Pancreas (tissue), 10 donors: ENCODE measurements at regions not wholly inside any gene's neighbourhood (a gene's known extent, or its start where the extent isn't known, plus 50 kb on each side); places are given as distances from the start of the nearest gene placed in this dataset.

ENCODE experiments used
- ATAC-seq, 4 donors: fragments of 200-7000 bp; cut with Tn5 transposase; one replicate each; pipeline versions ENCODE4 v1.8.0 to v1.9.1; 2020; ENCODE audit warnings: mild to moderate bottlenecking in 4 of 4, moderate library complexity in 4 of 4
- DNase-seq, 6 donors: peaks; one replicate each; pipeline ENCODE4 v3.0.0-alpha.2; 2020
- FAIRE-seq: peaks from 2 replicates; lab custom pipeline; 2012; peaks lifted over from hg19 to GRCh38; lab: Jason Lieb, UNC
- H3K27ac ChIP-seq, 4 donors: fragments of 200-600 bp; sonication (generic); 1 replicate in 3 of 4; 2 replicates in 1 of 4; pipeline versions ENCODE4 v1.5.0 to v1.8.0; 2020
- H3K27me3 ChIP-seq, 4 donors: fragments of 200-600 bp; one replicate each; pipeline ENCODE4 v1.8.0; 2021
- H3K36me3 ChIP-seq, 3 donors: fragments of 200-600 bp; sonication (generic) in 1 of 3; one replicate each; pipeline versions ENCODE4 v1.5.0 to v1.8.0; 2020 to 2021
- H3K4me1 ChIP-seq, 3 donors: fragments of 200-600 bp; one replicate each; pipeline ENCODE4 v1.8.0; 2021
- H3K4me3 ChIP-seq, 4 donors: fragments of 200-600 bp; sonication (generic) in 2 of 4; one replicate each; pipeline versions ENCODE4 v1.5.0 to v1.8.0; 2020 to 2021
- H3K9me3 ChIP-seq, 4 donors: fragments of 200-600 bp; one replicate each; pipeline ENCODE4 v1.8.0; 2021
- CTCF ChIP-seq, 4 donors: fragments of 200-600 bp; sonication (generic) in 3 of 4; IDR thresholded peaks; one replicate each; pipeline versions ENCODE4 v1.5.0 to v1.8.0; 2021; ENCODE audit warnings: antibody characterized with exemption in 4 of 4
- WGBS, 2 donors: extraction: QIAGEN DNeasy Blood & Tissue Kit; methylation state at CpG; one replicate each; pipeline ENCODE4 v1.1.7; 2013; 5-methylcytosine and 5-hydroxymethylcytosine counted together
- intact Hi-C, 3 donors: fragments of 100-400 bp; cut with DNase I; formaldehyde crosslinking; loops; one replicate each; pipeline versions ENCODE4 v1.11.1 to v1.14.2; 2022
- donor health status: healthy with polysubstance abuse.
- donor health status: DM: no; HTN: no; CAD: no; lungs with moderate emphysema.
- donor health status: DM: no; HTN: no; CAD: no.
- donor health status: control.
- donor health status: control.
- donor health status: Bipolar disorder and iron deficiency.
- donor health status: DM: yes; HTN: yes; CAD: no.
- donor health status: DM: no; HTN: no; CAD: no.
- donor health status: DM: no; HTN: no; CAD: no.
- donor health status: DM: yes; HTN: yes; CAD: no.

- ATAC-seq (no peak), DNase-seq (no peak), FAIRE-seq (no peak)
- intact Hi-C loops = no loop called here
- Histone ChIP-seq H3K4me3 (no peak overlapping the region), H3K36me3 (no peaks in the 10 kb centered on the region), H3K27me3 (no peaks in the 10 kb centered on the region), H3K9me3 (no peaks in the 10 kb centered on the region), H3K27ac (no peak overlapping the region), H3K4me1 (no peaks in the 10 kb centered on the region)
- WGBS, 2 donors = 49 to 53% methylated on average over 3 of the region's 3 CpGs
- TF ChIP-seq CTCF (IDR thresholded peaks at IDR 0.05) = no peak
Observed at GRCh38 chr5:162752612-162753011, 684.8 kb upstream of the CCNG1 start.

GRCh38 chr5:162762119-162762518, 675.3 kb upstream of the CCNG1 start:
- ATAC-seq (no peak), DNase-seq (no peak), FAIRE-seq (no peak)
- Histone ChIP-seq H3K4me3 (no peak overlapping the region), H3K36me3 (no peaks in the 10 kb centered on the region), H3K27me3 (no peaks in the 10 kb centered on the region), H3K4me1 (no peaks in the 10 kb centered on the region), H3K27ac (no peak overlapping the region), H3K9me3 (no peaks in the 10 kb centered on the region)
- TF ChIP-seq CTCF (IDR thresholded peaks at IDR 0.05) = no peak
- intact Hi-C loops = no loop called here
- 37 to 53% methylated on average over 5 of the region's 5 CpGs for WGBS, 2 donors

GRCh38 chr5:162769019-162769418, 668.4 kb upstream of the CCNG1 start:
- H3K36me3 ChIP-seq = no peaks in the 10 kb centered on the region
- intact Hi-C loops = no loop called here
- H3K4me1 ChIP-seq = no peaks in the 10 kb centered on the region
- no peak overlapping the region for H3K27ac ChIP-seq
- H3K4me3 ChIP-seq = no peak overlapping the region
- 18 to 21% methylated on average over 4 of the region's 4 CpGs for whole genome bisulfite sequencing, 2 donors
- no peak for ATAC-seq
- H3K27me3 ChIP-seq = no peaks in the 10 kb centered on the region
- DNase-seq = no peak
- no peaks in the 10 kb centered on the region for H3K9me3 ChIP-seq
- no peak for FAIRE-seq
- TF ChIP-seq CTCF (IDR thresholded peaks at IDR 0.05) = no peak

GRCh38 chr5:162785673-162786072, 651.7 kb upstream of the CCNG1 start:
- Histone ChIP-seq H3K27me3 (no peaks in the 10 kb centered on the region), H3K4me3 (no peak overlapping the region), H3K9me3 (no peaks in the 10 kb centered on the region), H3K27ac (no peak overlapping the region), H3K36me3 (no peaks in the 10 kb centered on the region), H3K4me1 (no peaks in the 10 kb centered on the region)
- FAIRE-seq = no peak
- intact Hi-C loops = no loop called here
- whole genome bisulfite sequencing, 2 donors = 55 to 67% methylated on average over 1 of the region's 1 CpG
- ATAC-seq = no peak
- no peak for DNase-seq
- no peak for TF ChIP-seq CTCF (IDR thresholded peaks at IDR 0.05)

- DNase-seq (no peak), FAIRE-seq (no peak), ATAC-seq (no peak)
- H3K4me3 ChIP-seq = no peak overlapping the region
- WGBS, 2 donors = 67 to 82% methylated on average over 1 of the region's 1 CpG
- no peak overlapping the region for H3K27ac ChIP-seq
- H3K4me1 ChIP-seq = no peaks in the 10 kb centered on the region
- intact Hi-C loops = no loop called here
- H3K9me3 ChIP-seq = no peaks in the 10 kb centered on the region
- no peaks in the 10 kb centered on the region for H3K27me3 ChIP-seq
- H3K36me3 ChIP-seq = no peaks in the 10 kb centered on the region
- TF ChIP-seq CTCF (IDR thresholded peaks at IDR 0.05) = no peak
Observed at GRCh38 chr5:162786234-162786633, 651.2 kb upstream of the CCNG1 start.
